IMR-90 (cell line): ENCODE measurements at regions not wholly inside any gene's neighbourhood (a gene's known extent, or its start where the extent isn't known, plus 50 kb on each side); places are given as distances from the start of the nearest gene placed in this dataset.

Experiments
- ATAC-seq: fragments of 200-7000 bp; cut with Tn5 transposase; 2 replicates; pipeline ENCODE4 v1.9.1; 2020; ENCODE audit warnings: low read depth, mild to moderate bottlenecking, moderate library complexity
- BruUV-seq: library from RNA; stranded (reverse); fragments of 400-500 nt; replicated peaks from 2 replicates; lab custom pipeline; 2021; lab: Mats Ljungman, UMichigan
- CTCF ChIA-PET: fragments of 300-600 bp; formaldehyde crosslinking; extraction: SDS; loops from one replicate; lab custom pipeline; 2021; ENCODE audit warnings: antibody characterized with exemption; lab: Yijun Ruan, JAX
- POLR2A ChIA-PET: fragments of 300-600 bp; sonication (Branson Sonifier 250); formaldehyde crosslinking; loops from one replicate; lab custom pipeline; 2022; ENCODE audit warnings: antibody characterized with exemption; ENCODE audit not compliant: unreplicated experiment; lab: Charles Lee
- DNase-seq: peaks from one replicate; pipeline ENCODE4 v3.0.0; 2013
- H2AFZ ChIP-seq: replicated peaks from 2 replicates; pipeline ENCODE3; 2013; ENCODE audit warnings: low read length, mild to moderate bottlenecking; ENCODE audit not compliant: poor library complexity
- H2AK5ac ChIP-seq: 2 replicates; pipeline ENCODE4 v1.6.1; 2013; ENCODE audit warnings: low read depth, low read length, inconsistent platforms
- H2AK9ac ChIP-seq: replicated peaks from 2 replicates; pipeline ENCODE3; 2013; ENCODE audit warnings: mild to moderate bottlenecking, low read depth, low read length, moderate library complexity; ENCODE audit not compliant: poor library complexity
- H2BK120ac ChIP-seq: 2 replicates; pipeline ENCODE4 v1.6.1; 2013; ENCODE audit warnings: low read depth, low read length, inconsistent platforms
- H2BK15ac ChIP-seq: 3 replicates; pipeline ENCODE4 v1.6.1; 2013; ENCODE audit warnings: low read depth, low read length, inconsistent platforms
- H2BK20ac ChIP-seq: 2 replicates; pipeline ENCODE4 v1.6.1; 2013; ENCODE audit warnings: low read depth, mild to moderate bottlenecking, inconsistent platforms, low read length, moderate library complexity
- H2BK5ac ChIP-seq: 2 replicates; pipeline ENCODE4 v1.6.1; 2013; ENCODE audit warnings: mild to moderate bottlenecking, low read depth, low read length, inconsistent platforms; ENCODE audit not compliant: poor library complexity, severe bottlenecking
- H3K14ac ChIP-seq: replicated peaks from 2 replicates; pipeline ENCODE4 v1.6.1; 2013; ENCODE audit warnings: low read depth, low read length, inconsistent platforms
- H3K18ac ChIP-seq: 2 replicates; pipeline ENCODE4 v1.6.1; 2013; ENCODE audit warnings: low read depth, low read length, control low read depth
- H3K23ac ChIP-seq: 2 replicates; pipeline ENCODE4 v1.6.1; 2013; ENCODE audit warnings: low read depth, low read length, inconsistent platforms
- H3K27ac ChIP-seq: 2 replicates; pipeline ENCODE4 v1.5.1; 2013; ENCODE audit warnings: mild to moderate bottlenecking, control low read depth, low read length; ENCODE audit not compliant: insufficient read depth
- H3K27me3 ChIP-seq: 2 replicates; pipeline ENCODE4 v1.6.1; 2013; ENCODE audit warnings: low read length; ENCODE audit not compliant: control insufficient read depth, insufficient read depth
- H3K36me3 ChIP-seq: 2 replicates; pipeline ENCODE4 v1.6.1; 2013; ENCODE audit warnings: low read length, mixed read lengths; ENCODE audit not compliant: control insufficient read depth, insufficient read depth
- H3K4ac ChIP-seq: 2 replicates; pipeline ENCODE4 v1.6.1; 2013; ENCODE audit warnings: low read depth, low read length, inconsistent platforms
- H3K4me1 ChIP-seq: 2 replicates; pipeline ENCODE4 v1.6.1; 2013; ENCODE audit warnings: low read length, mixed read lengths; ENCODE audit not compliant: control insufficient read depth, insufficient read depth
- H3K4me2 ChIP-seq: 2 replicates; pipeline ENCODE4 v1.6.1; 2013; ENCODE audit warnings: low read depth, mild to moderate bottlenecking, control low read depth, low read length, moderate library complexity
- H3K4me3 ChIP-seq: 2 replicates; pipeline ENCODE4 v1.5.1; 2013; ENCODE audit warnings: low read depth, mild to moderate bottlenecking, control low read depth, low read length, moderate library complexity; ENCODE audit not compliant: insufficient read depth
- H3K56ac ChIP-seq: 2 replicates; pipeline ENCODE4 v1.6.1; 2013; ENCODE audit warnings: low read length, inconsistent platforms; ENCODE audit not compliant: insufficient read depth; ENCODE audit errors: extremely low read depth
- H3K79me1 ChIP-seq, 2 experiments: 2 replicates each; pipeline ENCODE4 v1.6.1; 2013; ENCODE audit warnings: low read length in 2 of 2, inconsistent platforms in 1 of 2, low read depth in 1 of 2
- H3K9ac ChIP-seq: 2 replicates; pipeline ENCODE4 v1.6.1; 2013; ENCODE audit warnings: low read depth, low read length, control low read depth
- H3K9me1 ChIP-seq: 2 replicates; pipeline ENCODE4 v1.6.1; 2013; ENCODE audit warnings: low read length, inconsistent platforms; ENCODE audit not compliant: insufficient read depth
- H3K9me3 ChIP-seq: 2 replicates; pipeline ENCODE4 v1.6.1; 2013; ENCODE audit warnings: low read length; ENCODE audit not compliant: control insufficient read depth, insufficient read depth
- H4K20me1 ChIP-seq: 2 replicates; pipeline ENCODE4 v1.6.1; 2013; ENCODE audit warnings: low read length, inconsistent platforms; ENCODE audit not compliant: insufficient read depth
- H4K5ac ChIP-seq: 2 replicates; pipeline ENCODE4 v1.6.1; 2013; ENCODE audit warnings: mild to moderate bottlenecking, low read depth, low read length, control low read depth
- H4K8ac ChIP-seq, 2 experiments: 2 replicates each; pipeline ENCODE4 v1.6.1; 2013; ENCODE audit warnings: low read depth in 2 of 2, low read length in 2 of 2, control low read depth in 1 of 2, inconsistent platforms in 1 of 2
- H4K91ac ChIP-seq: 2 replicates; pipeline ENCODE4 v1.6.1; 2013; ENCODE audit warnings: low read depth, low read length, inconsistent platforms; ENCODE audit not compliant: insufficient read depth
- CHD1 ChIP-seq: IDR thresholded peaks from 2 replicates; pipeline ENCODE4 v1.6.1; 2012; ENCODE audit warnings: low read depth, low read length, improper control_type of control experiment
- CTCF ChIP-seq: conservative IDR thresholded peaks from 2 replicates; pipeline ENCODE4 v1.5.1; 2012; ENCODE audit warnings: mild to moderate bottlenecking, low read depth, low read length, improper control_type of control experiment
- ELK1 ChIP-seq: fragments of 150-350 bp; IDR thresholded peaks from 2 replicates; pipeline ENCODE4 v1.6.1; 2016; ENCODE audit warnings: low read depth, mild to moderate bottlenecking, low read length, moderate library complexity, borderline replicate concordance
- FOS ChIP-seq: fragments of 150-350 bp; IDR thresholded peaks from 2 replicates; pipeline ENCODE4 v1.6.1; 2016; ENCODE audit warnings: low read depth, low read length
- MAFK ChIP-seq: IDR thresholded peaks from 2 replicates; pipeline ENCODE4 v1.6.1; 2012; ENCODE audit warnings: low read depth, low read length, improper control_type of control experiment
- MAZ ChIP-seq: IDR thresholded peaks from 2 replicates; pipeline ENCODE4 v1.6.1; 2012; ENCODE audit warnings: low read depth, mild to moderate bottlenecking, low read length, improper control_type of control experiment, moderate library complexity, borderline replicate concordance
- MXI1 ChIP-seq: IDR thresholded peaks from 2 replicates; pipeline ENCODE4 v1.6.1; 2012; ENCODE audit warnings: low read depth, mild to moderate bottlenecking, low read length, moderate library complexity, borderline replicate concordance
- NFE2L2 ChIP-seq: fragments of 150-350 bp; IDR thresholded peaks from 2 replicates; pipeline ENCODE4 v1.6.1; 2016; ENCODE audit warnings: low read depth, mild to moderate bottlenecking, low read length
- POLR2A ChIP-seq: IDR thresholded peaks from 2 replicates; pipeline ENCODE4 v1.6.1; 2012; ENCODE audit warnings: mild to moderate bottlenecking, low read depth, low read length
- RAD21 ChIP-seq: IDR thresholded peaks from 2 replicates; pipeline ENCODE4 v1.6.1; 2012; ENCODE audit warnings: low read length, improper control_type of control experiment
- RFX5 ChIP-seq: IDR thresholded peaks from 2 replicates; pipeline ENCODE4 v1.8.0; 2012; ENCODE audit warnings: low read depth, mild to moderate bottlenecking, low read length, moderate library complexity
- SMC3 ChIP-seq: fragments of 150-350 bp; IDR thresholded peaks from 2 replicates; pipeline ENCODE4 v1.6.1; 2016; ENCODE audit warnings: low read depth, mild to moderate bottlenecking, antibody characterized with exemption, low read length, moderate library complexity
- USF2 ChIP-seq: fragments of 150-350 bp; IDR thresholded peaks from 2 replicates; pipeline ENCODE4 v1.6.1; 2017; ENCODE audit warnings: mild to moderate bottlenecking, antibody characterized with exemption, low read length, low read depth
- WGBS, 2 experiments: methylation state at CpG; one replicate each; pipeline versions ENCODE4 v1.1.5 to v1.1.7; 2013; ENCODE audit warnings: missing lambda C conversion rate in 2 of 2; ENCODE audit not compliant: insufficient read length in 1 of 2; ENCODE audit errors: extremely low coverage in 2 of 2; 5-methylcytosine and 5-hydroxymethylcytosine counted together
- dilution Hi-C: fragments of 300-500 bp; cut with HindIII; formaldehyde crosslinking; loops from one replicate; pipeline ENCODE4 v1.14.3; 2018; ENCODE audit warnings: low sequenced_read_pairs; ENCODE audit not compliant: unreplicated experiment
- in situ Hi-C: fragments of 300-500 bp; cut with MboI; formaldehyde crosslinking; loops from 3 replicates; pipeline ENCODE4 v1.14.3; 2019; ENCODE audit warnings: low sequenced_read_pairs, inconsistent platforms, mixed read lengths
- intact Hi-C: fragments of 100-400 bp; cut with micrococcal nuclease; formaldehyde crosslinking; loops from 2 replicates; pipeline ENCODE4 v1.10.0; 2022

- H2AK5ac ChIP-seq: no peak overlapping the region
- H4K5ac ChIP-seq: peak overlapping the region; percentile 30; the same call in 1 of the 2 replicates
- no peak overlapping the region for H2BK5ac ChIP-seq
- H3K79me1 ChIP-seq: no peaks in the 10 kb centered on the region
- POLR2A ChIA-PET: interaction anchor here (0.6 kb wide), 1 partner anchor 311 kb away, joined by 3 read pairs; no protein-coding TSS in a partner anchor
- no peak overlapping the region for H4K8ac ChIP-seq
- H2AK9ac ChIP-seq: no peak overlapping the region
- no peak overlapping the region for H3K9ac ChIP-seq
- peak overlapping the region; percentile 14; the same call in 1 of the 2 replicates for H3K18ac ChIP-seq
- H3K14ac ChIP-seq: no peak overlapping the region
- H3K27me3 ChIP-seq: no peaks in the 10 kb centered on the region
- H3K4ac ChIP-seq: no peak overlapping the region; the same call in 1 of the 2 replicates
- H2BK15ac ChIP-seq: no peak overlapping the region; the same call in 2 of the 3 replicates
- peak overlapping the region; percentile 96 for H3K4me2 ChIP-seq
- TF ChIP-seq MAZ (no peak), MAFK (no peak), POLR2A (no peak), CTCF (no peak), CHD1 (no peak), SMC3 (no peak), RAD21 (no peak), MXI1 (no peak), ELK1 (no peak), RFX5 (no peak), NFE2L2 (no peak), USF2 (no peak), FOS (no peak)
- no peaks in the 10 kb centered on the region for H3K4me1 ChIP-seq
- no TSS peak for BruUV-seq
- H3K56ac ChIP-seq: no peak overlapping the region
- intact Hi-C loops (no loop called here), in situ Hi-C loops (no loop called here), dilution Hi-C loops (no loop called here)
- H3K9me1 ChIP-seq: no peaks in the 10 kb centered on the region
- peak overlapping the region; percentile 49; the same call in 1 of the 2 replicates for H2BK120ac ChIP-seq
- no peak overlapping the region for H2AFZ ChIP-seq
- CTCF ChIA-PET: no interaction called here
- no CpG with 5 or more reads among the region's 3 CpGs for WGBS, 2 experiments
- ATAC-seq (peak; percentile 60; the same call in 1 of the 2 replicates), DNase-seq (peak; percentile 23)
- H3K27ac ChIP-seq: no peak overlapping the region
- H4K91ac ChIP-seq: no peak overlapping the region
- H3K36me3 ChIP-seq: no peaks in the 10 kb centered on the region
- H2BK20ac ChIP-seq: peak overlapping the region; percentile 44; the same call in 1 of the 2 replicates
- no peaks in the 10 kb centered on the region for H4K20me1 ChIP-seq
- H3K23ac ChIP-seq: no peak overlapping the region
- no peaks in the 10 kb centered on the region for H3K9me3 ChIP-seq
- H3K4me3 ChIP-seq: peak overlapping the region; percentile 41; the same call in 1 of the 2 replicates
Measured at GRCh38 chr3:106176734-106177133, 307.9 kb upstream of the CBLB start.
